NB4 (cell line): ENCODE measurements at regions not wholly inside any gene's neighbourhood (a gene's known extent, or its start where the extent isn't known, plus 50 kb on each side); places are given as distances from the start of the nearest gene placed in this dataset.
"Not testable (repeated sequence)": the region's sequence is repeated elsewhere in the genome, so short reads cannot be mapped to it uniquely, and the experiment has no call there.

Experiments
- CTCF ChIP-seq: IDR thresholded peaks from one replicate; pipeline ENCODE4 v1.5.1; 2012; ENCODE audit warnings: low read depth, low read length
- MAX ChIP-seq: IDR thresholded peaks from 2 replicates; pipeline ENCODE4 v1.6.1; 2011; ENCODE audit warnings: low read depth, low read length
- POLR2A ChIP-seq: IDR thresholded peaks from 2 replicates; pipeline ENCODE4 v1.6.1; 2011; ENCODE audit warnings: mild to moderate bottlenecking; ENCODE audit not compliant: insufficient read length; ENCODE audit errors: extremely low read depth

GRCh38 chr7:65792726-65793125 is 80.1 kb upstream of the VKORC1L1 start:
- TF ChIP-seq CTCF, POLR2A, MAX: not testable (repeated sequence)
